ENCODE measurements at regions not wholly inside any gene's neighbourhood (a gene's known extent, or its start where the extent isn't known, plus 50 kb on each side); places are given as distances from the start of the nearest gene placed in this dataset.

GRCh38 chr15:61380270-61380669 is 151.2 kb upstream of the RORA start:
- no peak for TF ChIP-seq ZNF280A (IDR thresholded peaks at IDR 0.05; ENCODE audit: low read depth, partially characterized antibody)
- TF ChIP-seq FOXM1 (IDR thresholded peaks at IDR 0.05; ENCODE audit: low read depth) = no peak
- no peak for TF ChIP-seq FOXM1 (CRISPR knock-in tag; IDR thresholded peaks at IDR 0.05; ENCODE audit: low read depth)
- TF ChIP-seq TCFL5 (CRISPR knock-in tag; conservative IDR thresholded peaks at IDR 0.05) = no peak

All from K562 (cell line).